HG03139 (cell line): ENCODE measurements at regions not wholly inside any gene's neighbourhood (a gene's known extent, or its start where the extent isn't known, plus 50 kb on each side); places are given as distances from the start of the nearest gene placed in this dataset.
"Not testable (repeated sequence)": the region's sequence is repeated elsewhere in the genome, so short reads cannot be mapped to it uniquely, and the experiment has no call there.

ENCODE experiments used
- ATAC-seq: cut with Tn5 transposase; IDR thresholded peaks from one replicate; pipeline ENCODE4 v1.9.1; 2021; ENCODE audit not compliant: unreplicated experiment

GRCh38 chr10:34016576-34016975, 682.1 kb upstream of the NRP1 start:
- ATAC-seq: no peak

DNA sequence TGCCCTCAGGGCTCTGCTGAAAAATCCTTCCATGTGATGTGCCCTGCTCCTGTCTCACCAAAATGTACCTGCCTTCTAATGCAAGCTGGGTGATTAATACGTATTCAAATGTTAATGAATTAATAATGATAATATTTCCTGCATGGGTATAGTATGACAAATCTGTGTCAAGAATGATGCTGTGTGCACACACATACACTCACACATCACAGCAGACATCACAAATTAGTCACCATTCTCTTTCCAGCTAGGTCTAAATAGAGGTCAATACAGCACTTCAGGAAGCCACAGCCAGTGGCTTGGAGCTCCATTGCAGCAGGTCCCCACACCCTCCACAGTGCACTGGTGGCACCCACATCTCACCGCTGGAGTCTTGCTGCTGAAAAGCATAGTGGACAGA, 681.2 kb upstream of the NRP1 start:
- ATAC-seq: no peak

DNA sequence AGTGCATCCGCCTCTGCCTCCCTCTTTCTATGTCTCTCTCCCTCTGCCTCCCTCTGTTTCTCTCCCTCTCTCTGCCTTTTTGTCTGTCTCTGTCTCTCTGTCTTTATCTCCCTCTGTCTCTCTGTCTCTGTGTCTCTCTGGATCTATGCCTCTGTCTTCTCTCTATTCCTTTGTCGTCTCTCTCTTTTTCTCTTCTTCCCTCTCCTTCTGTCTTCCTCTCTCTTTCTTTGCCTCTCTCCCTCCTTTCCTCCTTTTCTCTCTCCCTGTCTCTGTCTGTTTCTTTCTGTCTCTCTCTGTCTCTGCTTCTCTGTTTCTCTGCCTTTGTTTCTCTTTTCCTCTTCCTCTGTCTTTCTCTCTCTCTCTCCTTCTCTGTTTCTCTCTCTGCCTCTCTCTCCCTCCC, 678.8 kb upstream of the NRP1 start:
- ATAC-seq: no peak

DNA sequence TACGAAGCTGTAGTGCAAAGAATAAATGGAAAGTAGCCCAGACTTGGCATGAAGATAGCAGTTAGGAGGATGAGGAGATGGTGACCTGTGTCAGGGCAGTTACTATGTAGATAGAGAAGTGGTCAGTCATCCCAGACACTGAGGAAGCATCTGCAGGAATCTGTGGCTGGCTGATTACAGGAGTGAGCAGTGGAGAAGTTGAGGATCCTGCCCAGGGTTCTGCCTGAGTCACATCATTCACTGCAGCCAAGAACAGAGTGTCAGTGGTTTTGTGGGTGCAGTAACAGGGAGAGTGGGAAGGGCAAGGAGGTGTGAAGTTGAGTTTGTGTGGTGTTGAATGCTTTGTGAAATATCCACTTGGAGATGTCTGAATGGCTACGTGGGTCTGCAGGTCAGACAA, 676.4 kb upstream of the NRP1 start:
- no peak for ATAC-seq

GRCh38 chr10:34010228-34010627, 675.8 kb upstream of the NRP1 start:
- not testable (repeated sequence) for ATAC-seq

DNA sequence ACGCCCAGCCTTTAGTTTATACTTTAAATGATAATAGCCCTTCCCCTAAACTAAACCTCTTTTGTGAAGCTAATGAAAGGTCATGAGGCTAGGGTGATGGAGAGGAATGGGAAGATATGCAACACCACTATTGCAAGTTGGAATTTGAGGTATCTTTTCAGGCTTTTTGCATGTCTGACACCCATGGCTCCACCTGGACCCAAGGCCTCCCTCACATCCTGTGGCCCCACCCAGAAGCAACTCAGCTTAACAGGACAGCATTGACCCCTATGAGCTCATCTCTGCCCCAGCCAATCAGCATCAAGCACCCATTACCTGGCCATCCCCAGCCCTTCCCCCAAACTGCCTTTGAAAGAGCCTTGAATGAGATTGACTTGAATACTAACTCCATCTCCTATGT, 674.2 kb upstream of the NRP1 start:
- no peak for ATAC-seq

- no peak for ATAC-seq
These were observed 672.0 kb upstream of the NRP1 start for GRCh38 chr10:34006471-34006870.

DNA sequence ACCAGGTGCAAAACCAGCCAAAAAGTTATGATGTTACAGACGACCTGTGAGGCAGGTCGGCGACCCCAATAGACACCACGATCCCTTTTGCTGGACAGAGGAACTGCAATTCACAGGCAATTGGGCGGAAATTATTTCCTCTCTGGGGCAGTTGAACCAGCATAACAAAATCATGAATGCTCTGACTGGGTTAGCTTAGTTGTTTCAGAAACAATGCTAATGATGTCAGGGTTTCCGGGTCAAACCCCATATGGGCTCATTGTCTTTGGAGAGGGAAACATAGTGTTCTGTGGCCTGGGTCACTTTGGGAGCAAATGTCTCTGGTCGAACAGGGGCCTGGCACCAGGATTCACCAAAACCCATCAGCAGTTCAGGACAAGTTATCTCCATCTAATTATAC, 669.1 kb upstream of the NRP1 start:
- no peak for ATAC-seq

GRCh38 chr10:34002896-34003295, 668.4 kb upstream of the NRP1 start:
- no peak for ATAC-seq

DNA sequence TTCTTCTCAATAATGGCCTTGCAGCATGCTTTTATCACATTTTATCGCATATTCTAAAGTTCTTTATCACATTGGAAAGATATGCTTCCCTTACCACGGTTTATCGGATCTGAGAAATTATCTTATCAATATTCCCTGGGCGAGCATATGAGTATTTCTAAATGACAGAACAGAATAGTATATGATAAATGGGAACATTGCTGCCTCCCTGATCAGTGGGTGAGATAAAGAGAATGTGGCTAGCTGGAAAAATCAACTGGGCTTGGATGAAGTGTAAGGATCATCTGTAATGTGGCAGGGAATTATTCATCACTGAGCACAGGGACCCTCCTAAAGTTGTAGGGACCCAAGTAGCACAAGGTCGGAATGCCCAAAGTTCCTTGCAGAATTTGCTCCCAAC, 667.4 kb upstream of the NRP1 start:
- no peak for ATAC-seq

GRCh38 chr10:34001087-34001580, 666.7 kb upstream of the NRP1 start:
- no peak for ATAC-seq

DNA sequence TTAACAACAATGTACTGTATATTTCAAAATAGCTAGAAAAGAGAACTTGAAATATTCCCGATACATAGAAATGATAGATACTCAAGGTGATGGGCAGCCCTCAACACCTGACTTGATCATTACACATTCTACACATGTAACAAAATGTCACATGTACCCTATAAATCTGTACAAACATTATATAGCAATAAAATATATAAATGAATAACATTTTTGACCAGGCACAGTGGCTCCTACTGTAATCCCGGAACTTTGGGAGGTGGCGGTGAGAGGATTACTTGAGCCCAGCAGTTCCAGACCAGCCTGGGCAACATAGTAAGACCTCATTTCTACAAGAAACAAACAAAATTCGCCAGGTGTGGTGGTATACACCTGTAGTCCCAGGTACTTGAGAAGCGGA, 659.5 kb upstream of the NRP1 start:
- no peak for ATAC-seq

DNA sequence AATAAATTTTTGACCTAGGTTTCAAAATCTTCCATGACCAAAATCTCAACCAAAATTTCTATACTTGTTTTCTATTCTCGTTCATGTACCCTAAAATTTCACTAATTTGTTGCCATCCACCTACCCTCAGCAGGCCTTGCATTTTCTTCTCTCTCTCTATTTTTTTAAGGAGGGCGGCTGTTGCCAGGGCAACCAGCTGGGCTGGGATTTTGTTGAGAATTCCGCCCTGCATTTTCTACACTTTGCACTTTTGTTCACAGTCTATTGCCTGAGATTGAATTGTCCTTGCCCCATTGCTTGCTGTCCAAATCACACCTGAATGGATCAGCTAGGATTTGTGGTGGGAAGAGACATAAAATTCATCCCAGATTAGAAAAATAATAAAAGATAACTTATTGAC, 657.5 kb upstream of the NRP1 start:
- no peak for ATAC-seq

GRCh38 chr10:33986515-33986914, 652.0 kb upstream of the NRP1 start:
- no peak for ATAC-seq

DNA sequence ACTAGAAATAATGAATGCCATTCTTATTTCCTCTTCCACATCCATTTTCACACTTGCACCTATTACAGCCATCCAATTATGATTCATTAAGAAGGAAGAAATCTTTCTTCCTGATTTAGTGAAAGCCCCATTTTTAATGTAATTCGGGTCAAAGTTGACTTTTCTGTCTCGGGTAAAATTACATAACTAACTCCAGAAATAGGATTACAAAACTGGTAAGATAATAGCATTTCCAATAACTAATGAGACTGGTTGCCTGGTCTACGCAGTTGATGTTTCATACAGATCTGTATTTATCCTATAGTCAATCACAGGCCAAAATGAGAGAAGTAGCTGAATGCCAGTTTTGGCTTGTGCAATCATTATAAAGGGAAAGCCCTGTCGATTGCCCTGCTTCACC, 651.5 kb upstream of the NRP1 start:
- no peak for ATAC-seq

DNA sequence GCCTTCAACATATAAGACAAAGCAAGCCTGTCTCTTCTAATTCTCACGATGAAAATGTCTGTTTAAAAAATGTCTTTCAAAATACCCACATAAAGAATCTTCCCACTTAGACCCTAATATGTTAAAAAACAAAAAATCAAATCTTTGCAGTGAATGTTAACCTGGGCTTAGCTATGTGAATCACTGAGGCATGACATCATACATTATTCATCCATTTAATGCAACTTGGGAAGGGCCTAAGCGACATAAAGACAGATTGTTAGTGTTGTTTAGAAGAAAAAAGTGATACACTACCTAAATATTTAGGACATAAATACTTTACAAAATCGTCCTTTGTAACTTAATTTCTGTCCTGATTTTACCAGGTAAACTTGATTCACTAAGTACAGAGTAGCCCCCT, 648.5 kb upstream of the NRP1 start:
- ATAC-seq: no peak

GRCh38 chr10:33981301-33981700, 646.8 kb upstream of the NRP1 start:
- ATAC-seq: no peak

DNA sequence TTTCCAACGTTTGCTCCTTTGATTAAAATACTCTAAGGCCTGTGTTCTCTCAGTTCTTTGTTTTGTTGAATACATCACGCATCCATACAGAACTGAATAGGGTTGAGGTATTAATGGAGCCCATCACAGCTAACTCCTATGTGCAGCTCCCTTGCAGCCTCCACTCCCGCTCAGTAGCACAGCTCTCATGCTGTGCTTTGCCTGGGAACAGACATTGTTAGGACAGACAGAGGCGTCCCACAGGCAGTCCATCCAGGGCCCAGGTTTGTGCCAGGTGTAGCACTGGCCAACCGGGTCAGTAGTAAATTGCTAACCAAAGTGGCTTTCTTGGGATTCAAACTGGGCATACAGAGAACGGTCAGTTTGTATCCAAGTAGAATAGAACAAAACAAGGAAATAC, 644.7 kb upstream of the NRP1 start:
- no peak for ATAC-seq

- ATAC-seq: no peak
These were observed 641.0 kb upstream of the NRP1 start for GRCh38 chr10:33975481-33975880.

DNA sequence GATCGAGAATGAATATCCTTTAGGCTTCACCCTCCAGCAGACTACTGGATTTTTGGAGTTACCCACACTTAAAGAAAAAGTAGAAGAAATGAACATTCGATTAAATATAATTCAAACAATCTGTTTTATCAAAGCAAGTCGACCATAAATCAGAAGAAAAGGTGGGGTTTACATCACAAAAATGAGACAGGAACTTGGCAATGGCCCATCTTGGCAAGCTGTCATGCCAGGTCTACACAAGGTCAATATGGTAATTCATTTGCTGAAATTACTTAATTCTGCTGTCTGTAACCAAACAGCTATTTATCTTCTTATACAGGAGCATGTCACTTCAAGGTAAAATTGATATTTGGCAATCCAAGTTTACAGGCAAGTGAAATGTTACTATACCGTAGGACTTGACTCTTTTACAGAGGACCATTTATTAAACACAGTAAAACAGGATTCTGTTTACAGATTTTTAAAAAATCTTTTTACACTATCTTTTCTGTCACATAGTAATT, 640.6 kb upstream of the NRP1 start:
- no peak for ATAC-seq

GRCh38 chr10:33968983-33969382, 634.5 kb upstream of the NRP1 start:
- ATAC-seq: no peak

GRCh38 chr10:33967606-33968120, 633.2 kb upstream of the NRP1 start:
- no peak for ATAC-seq

DNA sequence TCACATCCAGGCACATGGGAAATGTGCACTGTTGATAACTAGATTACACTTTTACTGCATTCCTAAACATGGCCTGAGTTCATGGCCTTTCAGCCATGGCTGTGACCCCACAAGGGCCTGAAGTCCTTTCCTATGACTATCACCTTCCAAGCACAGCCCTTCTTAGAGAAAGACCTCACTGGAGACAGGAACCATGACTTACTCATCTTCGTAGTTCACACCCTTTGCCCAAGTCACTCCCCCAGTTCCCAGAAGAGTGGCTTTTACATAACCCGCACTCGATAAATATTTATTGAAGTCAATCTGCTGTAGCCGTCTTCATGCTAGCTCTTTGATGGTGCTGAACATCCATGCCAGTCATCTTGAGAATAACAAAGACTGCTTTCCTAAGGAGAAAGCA, 632.5 kb upstream of the NRP1 start:
- no peak for ATAC-seq
